HG02884 (cell line): ENCODE measurements at regions not wholly inside any gene's neighbourhood (a gene's known extent, or its start where the extent isn't known, plus 50 kb on each side); places are given as distances from the start of the nearest gene placed in this dataset.

Experiments used
- ATAC-seq: cut with Tn5 transposase; IDR thresholded peaks from one replicate; pipeline ENCODE4 v1.9.1; 2021; ENCODE audit warnings: mild to moderate bottlenecking, moderate library complexity; ENCODE audit not compliant: unreplicated experiment

- no peak for ATAC-seq
Measured at GRCh38 chr3:177470197-177470941, 273.1 kb upstream of the TBL1XR1 start.

- no peak for ATAC-seq
Measured at GRCh38 chr3:177471733-177472480, 274.6 kb upstream of the TBL1XR1 start.

- ATAC-seq = no peak
Measured at GRCh38 chr3:177473184-177473583, 275.9 kb upstream of the TBL1XR1 start.

- no peak for ATAC-seq
Measured at GRCh38 chr3:177473903-177474302, 276.6 kb upstream of the TBL1XR1 start.

GRCh38 chr3:177474652-177475355, 277.5 kb upstream of the TBL1XR1 start:
- no peak for ATAC-seq

- ATAC-seq = no peak
Measured at GRCh38 chr3:177475356-177475665, 278.0 kb upstream of the TBL1XR1 start.

GRCh38 chr3:177476495-177476894, 279.2 kb upstream of the TBL1XR1 start:
- ATAC-seq = no peak

GRCh38 chr3:177476921-177477435, 279.7 kb upstream of the TBL1XR1 start:
- ATAC-seq = no peak

GRCh38 chr3:177478170-177478867, 281.0 kb upstream of the TBL1XR1 start:
- no peak for ATAC-seq

- ATAC-seq = no peak
Measured at GRCh38 chr3:177479630-177480029, 282.3 kb upstream of the TBL1XR1 start.

- ATAC-seq = no peak
Measured at GRCh38 chr3:177481329-177481728, 284.0 kb upstream of the TBL1XR1 start.

GRCh38 chr3:177482048-177482691, 284.9 kb upstream of the TBL1XR1 start:
- no peak for ATAC-seq

- ATAC-seq = no peak
Measured at GRCh38 chr3:177483182-177483967, 286.1 kb upstream of the TBL1XR1 start.

GRCh38 chr3:177484206-177484605, 286.9 kb upstream of the TBL1XR1 start:
- ATAC-seq = no peak

- no peak for ATAC-seq
Measured at GRCh38 chr3:177484926-177485325, 287.6 kb upstream of the TBL1XR1 start.

GRCh38 chr3:177487635-177488186, 290.4 kb upstream of the TBL1XR1 start:
- ATAC-seq = no peak

GRCh38 chr3:177488740-177489139, 291.5 kb upstream of the TBL1XR1 start:
- no peak for ATAC-seq

- no peak for ATAC-seq
Measured at GRCh38 chr3:177490626-177491025, 293.3 kb upstream of the TBL1XR1 start.

GRCh38 chr3:177491296-177492032, 294.2 kb upstream of the TBL1XR1 start:
- ATAC-seq = no peak
